SK-N-SH (cell line): ENCODE measurements at regions not wholly inside any gene's neighbourhood (a gene's known extent, or its start where the extent isn't known, plus 50 kb on each side); places are given as distances from the start of the nearest gene placed in this dataset.
"Not testable (repeated sequence)": the region's sequence is repeated elsewhere in the genome, so short reads cannot be mapped to it uniquely, and the experiment has no call there.

Source experiments
- CTCF ChIA-PET: fragments of 300-600, 350-600 bp; formaldehyde crosslinking; extraction: SDS; loops from one replicate; lab custom pipeline; 2021; lab: Yijun Ruan, JAX
- POLR2A ChIA-PET: fragments of 350-600 bp; sonication (Branson Sonifier 250); formaldehyde crosslinking; extraction: SDS; loops from one replicate; lab custom pipeline; 2020; ENCODE audit warnings: antibody characterized with exemption, inconsistent platforms; lab: Yijun Ruan, JAX
- DNase-seq: peaks from one replicate; pipeline ENCODE4 v3.0.0; 2012
- H2AFZ ChIP-seq: fragments of 200-600 bp; sonication (generic); 2 replicates; pipeline ENCODE4 v1.8.1; 2016; ENCODE audit warnings: antibody characterized with exemption, mild to moderate bottlenecking, low read depth
- H3F3A ChIP-seq: fragments of 200-600 bp; sonication (generic); replicated peaks from 2 replicates; pipeline ENCODE3; 2016; ENCODE audit warnings: antibody characterized with exemption, mild to moderate bottlenecking; ENCODE audit not compliant: insufficient read depth
- H3K27ac ChIP-seq, 2 experiments: fragments of 200-500 bp in 1 of 2; fragments of 200-600 bp in 1 of 2; sonication (Bioruptor generic) in 1 of 2; sonication (generic), shearing (Covaris generic) in 1 of 2; 2 replicates each; pipeline versions ENCODE4 v1.5.1 to v1.6.1; 2014 to 2016; ENCODE audit warnings: low read depth in 2 of 2, inconsistent platforms in 1 of 2, low read length in 1 of 2, mild to moderate bottlenecking in 1 of 2, mixed read lengths in 1 of 2
- H3K27me3 ChIP-seq: fragments of 200-600 bp; sonication (generic), shearing (Covaris generic); 2 replicates; pipeline ENCODE4 v1.6.1; 2016; ENCODE audit warnings: mixed run types; ENCODE audit not compliant: insufficient read depth
- H3K36me3 ChIP-seq, 2 experiments: fragments of 200-500 bp in 1 of 2; fragments of 200-600 bp in 1 of 2; sonication (Bioruptor generic) in 1 of 2; sonication (generic) in 1 of 2; replicated peaks in 1 of 2; 2 replicates each; pipeline versions ENCODE3 to v1.5.1; 2014 to 2016; ENCODE audit warnings: low read length in 1 of 2, mild to moderate bottlenecking in 1 of 2; ENCODE audit not compliant: insufficient read depth in 2 of 2, control insufficient read depth in 1 of 2
- H3K4me1 ChIP-seq, 2 experiments: fragments of 200-500 bp in 1 of 2; fragments of 200-600 bp in 1 of 2; sonication (Bioruptor generic) in 1 of 2; sonication (generic), shearing (Covaris generic) in 1 of 2; 2 replicates each; pipeline versions ENCODE4 v1.5.1 to v1.6.1; 2014 to 2016; ENCODE audit warnings: low read depth in 1 of 2, low read length in 1 of 2, mixed run types in 1 of 2; ENCODE audit not compliant: insufficient read depth in 2 of 2, control insufficient read depth in 1 of 2
- H3K4me2 ChIP-seq: fragments of 200-600 bp; sonication (generic), shearing (Covaris generic); 2 replicates; pipeline ENCODE4 v1.6.1; 2017; ENCODE audit warnings: mixed run types
- H3K4me3 ChIP-seq, 2 experiments: fragments of 200-500 bp in 1 of 2; fragments of 200-600 bp in 1 of 2; sonication (Bioruptor generic) in 1 of 2; sonication (generic), shearing (Covaris generic) in 1 of 2; 2 replicates each; pipeline versions ENCODE4 v1.5.1 to v1.8.1; 2014 to 2016; ENCODE audit warnings: low read depth in 2 of 2, inconsistent platforms in 1 of 2, low read length in 1 of 2, mild to moderate bottlenecking in 1 of 2, mixed read lengths in 1 of 2, moderate library complexity in 1 of 2
- H3K79me2 ChIP-seq: fragments of 200-600 bp; sonication (generic); 2 replicates; pipeline ENCODE4 v1.8.1; 2017; ENCODE audit warnings: mild to moderate bottlenecking; ENCODE audit not compliant: insufficient read depth
- H3K9ac ChIP-seq: fragments of 200-600 bp; sonication (generic); 2 replicates; pipeline ENCODE4 v1.6.1; 2017; ENCODE audit warnings: mixed run types
- H3K9me2 ChIP-seq: fragments of 200-600 bp; sonication (generic); 2 replicates; pipeline ENCODE4 v1.6.1; 2017; ENCODE audit warnings: mixed run types
- H3K9me3 ChIP-seq: fragments of 200-600 bp; sonication (generic); 2 replicates; pipeline ENCODE4 v1.6.1; 2017; ENCODE audit warnings: mixed run types, mild to moderate bottlenecking, moderate library complexity
- H4K20me1 ChIP-seq: fragments of 200-600 bp; sonication (generic); 2 replicates; pipeline ENCODE4 v1.6.1; 2017; ENCODE audit warnings: mild to moderate bottlenecking, mixed run types; ENCODE audit not compliant: insufficient read depth
- CHD2 ChIP-seq: fragments of 150-350 bp; IDR thresholded peaks from 2 replicates; pipeline ENCODE4 v1.6.1; 2018; ENCODE audit warnings: low read length; ENCODE audit not compliant: partially characterized antibody
- ELF1 ChIP-seq: IDR thresholded peaks from 2 replicates; pipeline ENCODE4 v1.4.0; 2012
- FOXJ3 ChIP-seq: sonication (generic); formaldehyde crosslinking; IDR thresholded peaks from 2 replicates; pipeline ENCODE4 v1.5.1; 2020; ENCODE audit warnings: mild to moderate bottlenecking, missing genetic modification reagents
- FOXM1 ChIP-seq: IDR thresholded peaks from 2 replicates; pipeline ENCODE4 v1.4.0; 2012; ENCODE audit warnings: low read depth, mild to moderate bottlenecking
- GATA2 ChIP-seq: sonication (generic); formaldehyde crosslinking; IDR thresholded peaks from 2 replicates; pipeline ENCODE4 v1.5.0; 2020; ENCODE audit warnings: mild to moderate bottlenecking, missing genetic modification reagents
- NFIC ChIP-seq: IDR thresholded peaks from 2 replicates; pipeline ENCODE4 v1.4.0; 2012; ENCODE audit warnings: borderline replicate concordance
- POLR2AphosphoS5 ChIP-seq: IDR thresholded peaks from 2 replicates; pipeline ENCODE4 v1.6.1; 2012; ENCODE audit warnings: low read depth, low read length
- RFX5 ChIP-seq: IDR thresholded peaks from 2 replicates; pipeline ENCODE4 v1.6.1; 2012; ENCODE audit warnings: mild to moderate bottlenecking, improper control_type of control experiment, low read length
- TEAD4 ChIP-seq: IDR thresholded peaks from 2 replicates; pipeline ENCODE4 v1.4.0; 2012; ENCODE audit warnings: mild to moderate bottlenecking, borderline replicate concordance; ENCODE audit not compliant: insufficient read depth
- WGBS: methylation state at CpG from one replicate; pipeline ENCODE4 v1.1.6; 2017; ENCODE audit warnings: low lambda C conversion rate; 5-methylcytosine and 5-hydroxymethylcytosine counted together
- TF ChIP-seq, protein P1 (sequence below): IDR thresholded peaks from 2 replicates; pipeline ENCODE4 v1.4.0; 2012; ENCODE audit warnings: low read depth, borderline replicate concordance

GRCh38 chr9:15369238-15369637, 53.4 kb upstream of the SNAPC3 start:
- no peaks in the 10 kb centered on the region for H3K27me3 ChIP-seq
- no peak overlapping the region for H3K9ac ChIP-seq
- H3K4me3 ChIP-seq, result no peak overlapping the region
- H3K9me3 ChIP-seq, result no peaks in the 10 kb centered on the region
- H3F3A ChIP-seq, result no peaks in the 10 kb centered on the region
- H3K36me3 ChIP-seq, result no peaks in the 10 kb centered on the region
- H3K9me2 ChIP-seq, result no peaks in the 10 kb centered on the region
- H3K79me2 ChIP-seq, result no peaks in the 10 kb centered on the region
- H3K4me1 ChIP-seq, result no peaks in the 10 kb centered on the region
- no peak for DNase-seq
- H2AFZ ChIP-seq, result no peak overlapping the region
- CTCF ChIA-PET, result no interaction called here
- H4K20me1 ChIP-seq, result no peaks in the 10 kb centered on the region
- no peak overlapping the region for H3K27ac ChIP-seq
- TF ChIP-seq CHD2 (no peak), RFX5 (no peak)
- TF ChIP-seq, all 33 proteins: peak for 0
- no peak overlapping the region for H3K4me2 ChIP-seq
- POLR2A ChIA-PET, result no interaction called here

GRCh38 chr9:15364975-15365553, 57.6 kb upstream of the SNAPC3 start:
- H3F3A ChIP-seq, H3K27ac ChIP-seq, H2AFZ ChIP-seq, H3K9ac ChIP-seq, H3K9me2 ChIP-seq, H3K79me2 ChIP-seq, H3K4me2 ChIP-seq, H3K36me3 ChIP-seq, H3K4me3 ChIP-seq, H3K9me3 ChIP-seq, DNase-seq, H4K20me1 ChIP-seq, POLR2A ChIA-PET, H3K4me1 ChIP-seq, H3K27me3 ChIP-seq: not testable (repeated sequence)
- 74% methylated on average over 10 of the region's 13 CpGs for WGBS
- CTCF ChIA-PET, result interaction anchor here (1.2 kb wide), 1 partner anchor 58 kb away, joined by 3 read pairs; the partner anchor contains the start of gene TTC39B

DNA sequence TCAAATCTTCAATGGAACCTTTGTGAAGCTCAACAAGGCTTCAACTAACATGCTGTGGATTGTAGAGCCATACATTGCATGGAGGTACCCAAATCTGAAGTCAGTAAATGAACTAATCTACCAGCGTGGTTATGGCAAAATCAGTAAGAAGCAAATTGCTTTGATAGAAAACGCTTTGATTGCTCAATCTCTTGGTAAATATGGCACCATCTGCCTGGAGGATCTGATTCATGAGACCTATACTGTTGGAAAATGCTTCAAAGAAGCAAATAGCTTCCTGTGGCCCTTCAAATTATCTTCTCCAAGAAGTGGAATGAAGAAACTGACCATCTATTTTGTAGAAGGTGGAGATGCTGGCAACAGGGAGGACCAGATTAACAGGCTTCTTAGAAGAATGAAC, 54.7 kb upstream of the TTC39B start:
- TF ChIP-seq ELF1 (no peak), CHD2 (no peak), FOXJ3 (no peak), NFIC (no peak), GATA2 (CRISPR knock-in tag) (no peak), TEAD4 (no peak), POLR2AphosphoS5 (no peak), FOXM1 (no peak)
- TF ChIP-seq, protein P1, sequence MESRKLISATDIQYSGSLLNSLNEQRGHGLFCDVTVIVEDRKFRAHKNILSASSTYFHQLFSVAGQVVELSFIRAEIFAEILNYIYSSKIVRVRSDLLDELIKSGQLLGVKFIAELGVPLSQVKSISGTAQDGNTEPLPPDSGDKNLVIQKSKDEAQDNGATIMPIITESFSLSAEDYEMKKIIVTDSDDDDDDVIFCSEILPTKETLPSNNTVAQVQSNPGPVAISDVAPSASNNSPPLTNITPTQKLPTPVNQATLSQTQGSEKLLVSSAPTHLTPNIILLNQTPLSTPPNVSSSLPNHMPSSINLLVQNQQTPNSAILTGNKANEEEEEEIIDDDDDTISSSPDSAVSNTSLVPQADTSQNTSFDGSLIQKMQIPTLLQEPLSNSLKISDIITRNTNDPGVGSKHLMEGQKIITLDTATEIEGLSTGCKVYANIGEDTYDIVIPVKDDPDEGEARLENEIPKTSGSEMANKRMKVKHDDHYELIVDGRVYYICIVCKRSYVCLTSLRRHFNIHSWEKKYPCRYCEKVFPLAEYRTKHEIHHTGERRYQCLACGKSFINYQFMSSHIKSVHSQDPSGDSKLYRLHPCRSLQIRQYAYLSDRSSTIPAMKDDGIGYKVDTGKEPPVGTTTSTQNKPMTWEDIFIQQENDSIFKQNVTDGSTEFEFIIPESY, result no peak
- H3K27ac ChIP-seq, result no peak overlapping the region
- CTCF ChIA-PET, result interaction anchor here (1.3 to 1.4 kb wide), 2 partner anchors 9 to 16 kb away, joined by 3 read pairs; no protein-coding TSS in a partner anchor
- no peaks in the 10 kb centered on the region for H3K27me3 ChIP-seq
- H3K4me1 ChIP-seq, result no peaks in the 10 kb centered on the region
- H3K4me2 ChIP-seq, result no peak overlapping the region
- no peaks in the 10 kb centered on the region for H3K9me3 ChIP-seq
- POLR2A ChIA-PET, result no interaction called here
- no peak overlapping the region for H2AFZ ChIP-seq
- DNase-seq, result no peak
- H3K36me3 ChIP-seq, result no peaks in the 10 kb centered on the region
- no peaks in the 10 kb centered on the region for H3K79me2 ChIP-seq
- H3K9ac ChIP-seq, result no peak overlapping the region
- H4K20me1 ChIP-seq, result no peaks in the 10 kb centered on the region
- H3K9me2 ChIP-seq, result no peaks in the 10 kb centered on the region
- no peaks in the 10 kb centered on the region for H3F3A ChIP-seq
- WGBS, result 69% methylated on average over 2 of the region's 2 CpGs
- no peak overlapping the region for H3K4me3 ChIP-seq
